ENCODE measurements at regions not wholly inside any gene's neighbourhood (a gene's known extent, or its start where the extent isn't known, plus 50 kb on each side); places are given as distances from the start of the nearest gene placed in this dataset.

DNA sequence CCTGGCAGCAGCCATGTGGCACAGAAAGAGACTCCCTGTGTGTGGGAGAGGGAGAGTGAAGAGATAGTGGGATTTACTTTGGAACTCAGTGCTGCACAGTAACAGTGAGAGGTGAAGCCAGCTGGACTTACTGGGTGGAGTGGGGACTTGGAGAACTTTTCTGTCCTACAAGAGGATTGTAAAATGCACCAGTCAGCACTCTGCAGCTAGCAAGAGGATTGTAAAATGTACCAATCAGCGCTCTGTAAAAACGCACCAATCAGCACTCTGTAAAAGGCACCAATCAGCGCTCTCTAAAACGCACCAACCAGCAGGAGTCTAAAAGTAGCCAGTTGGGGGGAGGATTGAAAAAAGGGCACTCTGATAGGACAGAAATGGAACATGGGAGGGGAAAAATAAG, 688.8 kb upstream of the ALCAM start:
- no peak for DNase-seq (ENCODE audit: low read depth in 1 of 2, low spot score in 1 of 2)
- Histone ChIP-seq H3K27ac (replicated peaks) (no peak overlapping the region), H3K27me3 (ENCODE audit: insufficient read depth, poor library complexity, severe bottlenecking) (no peaks in the 10 kb centered on the region), H3K4me3 (replicated peaks; ENCODE audit: insufficient read depth, low read length) (no peak overlapping the region)
- TF ChIP-seq, protein P1, sequence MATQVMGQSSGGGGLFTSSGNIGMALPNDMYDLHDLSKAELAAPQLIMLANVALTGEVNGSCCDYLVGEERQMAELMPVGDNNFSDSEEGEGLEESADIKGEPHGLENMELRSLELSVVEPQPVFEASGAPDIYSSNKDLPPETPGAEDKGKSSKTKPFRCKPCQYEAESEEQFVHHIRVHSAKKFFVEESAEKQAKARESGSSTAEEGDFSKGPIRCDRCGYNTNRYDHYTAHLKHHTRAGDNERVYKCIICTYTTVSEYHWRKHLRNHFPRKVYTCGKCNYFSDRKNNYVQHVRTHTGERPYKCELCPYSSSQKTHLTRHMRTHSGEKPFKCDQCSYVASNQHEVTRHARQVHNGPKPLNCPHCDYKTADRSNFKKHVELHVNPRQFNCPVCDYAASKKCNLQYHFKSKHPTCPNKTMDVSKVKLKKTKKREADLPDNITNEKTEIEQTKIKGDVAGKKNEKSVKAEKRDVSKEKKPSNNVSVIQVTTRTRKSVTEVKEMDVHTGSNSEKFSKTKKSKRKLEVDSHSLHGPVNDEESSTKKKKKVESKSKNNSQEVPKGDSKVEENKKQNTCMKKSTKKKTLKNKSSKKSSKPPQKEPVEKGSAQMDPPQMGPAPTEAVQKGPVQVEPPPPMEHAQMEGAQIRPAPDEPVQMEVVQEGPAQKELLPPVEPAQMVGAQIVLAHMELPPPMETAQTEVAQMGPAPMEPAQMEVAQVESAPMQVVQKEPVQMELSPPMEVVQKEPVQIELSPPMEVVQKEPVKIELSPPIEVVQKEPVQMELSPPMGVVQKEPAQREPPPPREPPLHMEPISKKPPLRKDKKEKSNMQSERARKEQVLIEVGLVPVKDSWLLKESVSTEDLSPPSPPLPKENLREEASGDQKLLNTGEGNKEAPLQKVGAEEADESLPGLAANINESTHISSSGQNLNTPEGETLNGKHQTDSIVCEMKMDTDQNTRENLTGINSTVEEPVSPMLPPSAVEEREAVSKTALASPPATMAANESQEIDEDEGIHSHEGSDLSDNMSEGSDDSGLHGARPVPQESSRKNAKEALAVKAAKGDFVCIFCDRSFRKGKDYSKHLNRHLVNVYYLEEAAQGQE (IDR thresholded peaks at IDR 0.05; ENCODE audit: insufficient replicate concordance, low read depth): no peak
- TF ChIP-seq, protein P2, sequence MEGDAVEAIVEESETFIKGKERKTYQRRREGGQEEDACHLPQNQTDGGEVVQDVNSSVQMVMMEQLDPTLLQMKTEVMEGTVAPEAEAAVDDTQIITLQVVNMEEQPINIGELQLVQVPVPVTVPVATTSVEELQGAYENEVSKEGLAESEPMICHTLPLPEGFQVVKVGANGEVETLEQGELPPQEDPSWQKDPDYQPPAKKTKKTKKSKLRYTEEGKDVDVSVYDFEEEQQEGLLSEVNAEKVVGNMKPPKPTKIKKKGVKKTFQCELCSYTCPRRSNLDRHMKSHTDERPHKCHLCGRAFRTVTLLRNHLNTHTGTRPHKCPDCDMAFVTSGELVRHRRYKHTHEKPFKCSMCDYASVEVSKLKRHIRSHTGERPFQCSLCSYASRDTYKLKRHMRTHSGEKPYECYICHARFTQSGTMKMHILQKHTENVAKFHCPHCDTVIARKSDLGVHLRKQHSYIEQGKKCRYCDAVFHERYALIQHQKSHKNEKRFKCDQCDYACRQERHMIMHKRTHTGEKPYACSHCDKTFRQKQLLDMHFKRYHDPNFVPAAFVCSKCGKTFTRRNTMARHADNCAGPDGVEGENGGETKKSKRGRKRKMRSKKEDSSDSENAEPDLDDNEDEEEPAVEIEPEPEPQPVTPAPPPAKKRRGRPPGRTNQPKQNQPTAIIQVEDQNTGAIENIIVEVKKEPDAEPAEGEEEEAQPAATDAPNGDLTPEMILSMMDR (IDR thresholded peaks at IDR 0.05; ENCODE audit: insufficient read depth, low read length): no peak
- no peak for TF ChIP-seq GABPA (IDR thresholded peaks at IDR 0.05; ENCODE audit: low read depth)
- TF ChIP-seq POLR2AphosphoS5 (IDR thresholded peaks at IDR 0.05; ENCODE audit: low read depth): no peak
- TF ChIP-seq SPI1 (IDR thresholded peaks at IDR 0.05; ENCODE audit: borderline replicate concordance, low read depth): no peak

DNA sequence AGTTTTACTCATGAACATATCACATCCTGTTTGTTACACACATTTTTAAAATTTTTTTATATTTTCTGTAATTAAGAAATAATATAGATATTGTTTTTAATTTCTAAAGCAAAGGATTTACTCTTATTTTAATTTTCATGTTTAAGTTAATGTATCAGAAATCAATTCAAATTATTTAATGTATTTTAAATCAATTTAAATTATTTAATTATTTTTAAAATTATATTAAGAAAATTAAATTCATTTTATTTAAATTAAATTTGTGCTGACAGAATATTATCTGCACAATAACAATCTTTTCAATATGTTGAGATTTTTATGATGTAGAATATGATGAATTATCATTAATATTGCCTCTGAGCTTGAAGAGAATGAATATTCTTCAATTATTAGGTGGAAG, 681.2 kb upstream of the ALCAM start:
- DNase-seq (ENCODE audit: low read depth in 1 of 2, low spot score in 1 of 2): no peak
- TF ChIP-seq SPI1 (IDR thresholded peaks at IDR 0.05; ENCODE audit: borderline replicate concordance, low read depth) (no peak), POLR2AphosphoS5 (IDR thresholded peaks at IDR 0.05; ENCODE audit: low read depth) (no peak), GABPA (IDR thresholded peaks at IDR 0.05; ENCODE audit: low read depth) (no peak)
- TF ChIP-seq, protein P1 (IDR thresholded peaks at IDR 0.05; ENCODE audit: insufficient replicate concordance, low read depth): no peak
- TF ChIP-seq, protein P2 (IDR thresholded peaks at IDR 0.05; ENCODE audit: insufficient read depth, low read length): no peak
- Histone ChIP-seq H3K4me3 (replicated peaks; ENCODE audit: insufficient read depth, low read length) (no peak overlapping the region), H3K27ac (replicated peaks) (no peak overlapping the region), H3K27me3 (ENCODE audit: insufficient read depth, poor library complexity, severe bottlenecking) (no peaks in the 10 kb centered on the region)

DNA sequence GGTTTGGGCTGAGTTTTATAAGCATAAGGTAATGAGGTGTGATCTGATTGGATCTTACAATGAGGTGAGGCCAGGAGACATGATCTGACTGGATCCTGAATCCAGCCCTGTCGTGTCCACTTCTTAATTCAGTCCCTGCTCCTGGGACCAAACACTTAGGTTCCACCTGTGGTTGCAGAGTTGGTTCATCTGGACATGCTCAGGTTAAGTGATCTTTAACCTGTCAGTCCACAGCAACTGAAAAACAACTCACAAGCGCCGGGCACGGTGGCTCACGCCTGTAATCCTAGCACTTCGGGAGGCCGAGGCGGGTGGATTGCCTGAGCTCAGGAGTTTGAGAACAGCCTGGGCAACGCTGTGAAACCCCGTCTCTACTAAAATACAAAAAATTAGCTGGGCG, 679.3 kb upstream of the ALCAM start:
- H3K27me3 ChIP-seq (ENCODE audit: insufficient read depth, poor library complexity, severe bottlenecking): no peaks in the 10 kb centered on the region
- TF ChIP-seq POLR2AphosphoS5 (IDR thresholded peaks at IDR 0.05; ENCODE audit: low read depth) (no peak), SPI1 (IDR thresholded peaks at IDR 0.05; ENCODE audit: borderline replicate concordance, low read depth) (no peak), GABPA (IDR thresholded peaks at IDR 0.05; ENCODE audit: low read depth) (no peak)
- TF ChIP-seq, protein P2 (IDR thresholded peaks at IDR 0.05; ENCODE audit: insufficient read depth, low read length): no peak
- TF ChIP-seq, protein P1 (IDR thresholded peaks at IDR 0.05; ENCODE audit: insufficient replicate concordance, low read depth): no peak

More for the DNA sequence above, 679.3 kb upstream of the ALCAM start:
- H3K27ac ChIP-seq (replicated peaks): no peak overlapping the region
- no peak overlapping the region for H3K4me3 ChIP-seq (replicated peaks; ENCODE audit: insufficient read depth, low read length)
- no peak for DNase-seq (ENCODE audit: low read depth in 1 of 2, low spot score in 1 of 2)

All from HL-60 (cell line).